IMR-90 (cell line): ENCODE measurements at regions not wholly inside any gene's neighbourhood (a gene's known extent, or its start where the extent isn't known, plus 50 kb on each side); places are given as distances from the start of the nearest gene placed in this dataset.

Experiments used
- ATAC-seq: fragments of 200-7000 bp; cut with Tn5 transposase; 2 replicates; pipeline ENCODE4 v1.9.1; 2020; ENCODE audit warnings: low read depth, mild to moderate bottlenecking, moderate library complexity
- BruUV-seq: library from RNA; stranded (reverse); fragments of 400-500 nt; replicated peaks from 2 replicates; lab custom pipeline; 2021; lab: Mats Ljungman, UMichigan
- CTCF ChIA-PET: fragments of 300-600 bp; formaldehyde crosslinking; extraction: SDS; loops from one replicate; lab custom pipeline; 2021; ENCODE audit warnings: antibody characterized with exemption; lab: Yijun Ruan, JAX
- POLR2A ChIA-PET: fragments of 300-600 bp; sonication (Branson Sonifier 250); formaldehyde crosslinking; loops from one replicate; lab custom pipeline; 2022; ENCODE audit warnings: antibody characterized with exemption; ENCODE audit not compliant: unreplicated experiment; lab: Charles Lee
- DNase-seq: peaks from one replicate; pipeline ENCODE4 v3.0.0; 2013
- H2AFZ ChIP-seq: replicated peaks from 2 replicates; pipeline ENCODE3; 2013; ENCODE audit warnings: low read length, mild to moderate bottlenecking; ENCODE audit not compliant: poor library complexity
- H2AK5ac ChIP-seq: 2 replicates; pipeline ENCODE4 v1.6.1; 2013; ENCODE audit warnings: low read depth, low read length, inconsistent platforms
- H2AK9ac ChIP-seq: replicated peaks from 2 replicates; pipeline ENCODE3; 2013; ENCODE audit warnings: mild to moderate bottlenecking, low read depth, low read length, moderate library complexity; ENCODE audit not compliant: poor library complexity
- H2BK120ac ChIP-seq: 2 replicates; pipeline ENCODE4 v1.6.1; 2013; ENCODE audit warnings: low read depth, low read length, inconsistent platforms
- H2BK15ac ChIP-seq: 3 replicates; pipeline ENCODE4 v1.6.1; 2013; ENCODE audit warnings: low read depth, low read length, inconsistent platforms
- H2BK20ac ChIP-seq: 2 replicates; pipeline ENCODE4 v1.6.1; 2013; ENCODE audit warnings: low read depth, mild to moderate bottlenecking, inconsistent platforms, low read length, moderate library complexity
- H2BK5ac ChIP-seq: 2 replicates; pipeline ENCODE4 v1.6.1; 2013; ENCODE audit warnings: mild to moderate bottlenecking, low read depth, low read length, inconsistent platforms; ENCODE audit not compliant: poor library complexity, severe bottlenecking
- H3K14ac ChIP-seq: replicated peaks from 2 replicates; pipeline ENCODE4 v1.6.1; 2013; ENCODE audit warnings: low read depth, low read length, inconsistent platforms
- H3K18ac ChIP-seq: 2 replicates; pipeline ENCODE4 v1.6.1; 2013; ENCODE audit warnings: low read depth, low read length, control low read depth
- H3K23ac ChIP-seq: 2 replicates; pipeline ENCODE4 v1.6.1; 2013; ENCODE audit warnings: low read depth, low read length, inconsistent platforms
- H3K27ac ChIP-seq: 2 replicates; pipeline ENCODE4 v1.5.1; 2013; ENCODE audit warnings: mild to moderate bottlenecking, control low read depth, low read length; ENCODE audit not compliant: insufficient read depth
- H3K27me3 ChIP-seq: 2 replicates; pipeline ENCODE4 v1.6.1; 2013; ENCODE audit warnings: low read length; ENCODE audit not compliant: control insufficient read depth, insufficient read depth
- H3K36me3 ChIP-seq: 2 replicates; pipeline ENCODE4 v1.6.1; 2013; ENCODE audit warnings: low read length, mixed read lengths; ENCODE audit not compliant: control insufficient read depth, insufficient read depth
- H3K4ac ChIP-seq: 2 replicates; pipeline ENCODE4 v1.6.1; 2013; ENCODE audit warnings: low read depth, low read length, inconsistent platforms
- H3K4me1 ChIP-seq: 2 replicates; pipeline ENCODE4 v1.6.1; 2013; ENCODE audit warnings: low read length, mixed read lengths; ENCODE audit not compliant: control insufficient read depth, insufficient read depth
- H3K4me2 ChIP-seq: 2 replicates; pipeline ENCODE4 v1.6.1; 2013; ENCODE audit warnings: low read depth, mild to moderate bottlenecking, control low read depth, low read length, moderate library complexity
- H3K4me3 ChIP-seq: 2 replicates; pipeline ENCODE4 v1.5.1; 2013; ENCODE audit warnings: low read depth, mild to moderate bottlenecking, control low read depth, low read length, moderate library complexity; ENCODE audit not compliant: insufficient read depth
- H3K56ac ChIP-seq: 2 replicates; pipeline ENCODE4 v1.6.1; 2013; ENCODE audit warnings: low read length, inconsistent platforms; ENCODE audit not compliant: insufficient read depth; ENCODE audit errors: extremely low read depth
- H3K79me1 ChIP-seq, 2 experiments: 2 replicates each; pipeline ENCODE4 v1.6.1; 2013; ENCODE audit warnings: low read length in 2 of 2, inconsistent platforms in 1 of 2, low read depth in 1 of 2
- H3K9ac ChIP-seq: 2 replicates; pipeline ENCODE4 v1.6.1; 2013; ENCODE audit warnings: low read depth, low read length, control low read depth
- H3K9me1 ChIP-seq: 2 replicates; pipeline ENCODE4 v1.6.1; 2013; ENCODE audit warnings: low read length, inconsistent platforms; ENCODE audit not compliant: insufficient read depth
- H3K9me3 ChIP-seq: 2 replicates; pipeline ENCODE4 v1.6.1; 2013; ENCODE audit warnings: low read length; ENCODE audit not compliant: control insufficient read depth, insufficient read depth
- H4K20me1 ChIP-seq: 2 replicates; pipeline ENCODE4 v1.6.1; 2013; ENCODE audit warnings: low read length, inconsistent platforms; ENCODE audit not compliant: insufficient read depth
- H4K5ac ChIP-seq: 2 replicates; pipeline ENCODE4 v1.6.1; 2013; ENCODE audit warnings: mild to moderate bottlenecking, low read depth, low read length, control low read depth
- H4K8ac ChIP-seq, 2 experiments: 2 replicates each; pipeline ENCODE4 v1.6.1; 2013; ENCODE audit warnings: low read depth in 2 of 2, low read length in 2 of 2, control low read depth in 1 of 2, inconsistent platforms in 1 of 2
- H4K91ac ChIP-seq: 2 replicates; pipeline ENCODE4 v1.6.1; 2013; ENCODE audit warnings: low read depth, low read length, inconsistent platforms; ENCODE audit not compliant: insufficient read depth
- CEBPB ChIP-seq: IDR thresholded peaks from 2 replicates; pipeline ENCODE4 v1.6.1; 2012; ENCODE audit warnings: low read depth, low read length, improper control_type of control experiment
- FOS ChIP-seq: fragments of 150-350 bp; IDR thresholded peaks from 2 replicates; pipeline ENCODE4 v1.6.1; 2016; ENCODE audit warnings: low read depth, low read length
- NFE2L2 ChIP-seq: fragments of 150-350 bp; IDR thresholded peaks from 2 replicates; pipeline ENCODE4 v1.6.1; 2016; ENCODE audit warnings: low read depth, mild to moderate bottlenecking, low read length
- POLR2A ChIP-seq: IDR thresholded peaks from 2 replicates; pipeline ENCODE4 v1.6.1; 2012; ENCODE audit warnings: mild to moderate bottlenecking, low read depth, low read length
- RCOR1 ChIP-seq: IDR thresholded peaks from 2 replicates; pipeline ENCODE4 v1.6.1; 2012; ENCODE audit warnings: mild to moderate bottlenecking, low read length, improper control_type of control experiment; ENCODE audit not compliant: insufficient replicate concordance
- WGBS, 2 experiments: methylation state at CpG; one replicate each; pipeline versions ENCODE4 v1.1.5 to v1.1.7; 2013; ENCODE audit warnings: missing lambda C conversion rate in 2 of 2; ENCODE audit not compliant: insufficient read length in 1 of 2; ENCODE audit errors: extremely low coverage in 2 of 2; 5-methylcytosine and 5-hydroxymethylcytosine counted together
- dilution Hi-C: fragments of 300-500 bp; cut with HindIII; formaldehyde crosslinking; loops from one replicate; pipeline ENCODE4 v1.14.3; 2018; ENCODE audit warnings: low sequenced_read_pairs; ENCODE audit not compliant: unreplicated experiment
- in situ Hi-C: fragments of 300-500 bp; cut with MboI; formaldehyde crosslinking; loops from 3 replicates; pipeline ENCODE4 v1.14.3; 2019; ENCODE audit warnings: low sequenced_read_pairs, inconsistent platforms, mixed read lengths
- intact Hi-C: fragments of 100-400 bp; cut with micrococcal nuclease; formaldehyde crosslinking; loops from 2 replicates; pipeline ENCODE4 v1.10.0; 2022
- TF ChIP-seq, protein P1 (sequence below): fragments of 150-350 bp; IDR thresholded peaks from 2 replicates; pipeline ENCODE4 v1.6.1; 2016; ENCODE audit warnings: low read depth, mild to moderate bottlenecking, low read length, moderate library complexity, borderline replicate concordance
- TF ChIP-seq, protein P2 (sequence below): conservative IDR thresholded peaks from 2 replicates; pipeline ENCODE4 v1.5.1; 2012; ENCODE audit warnings: mild to moderate bottlenecking, low read depth, low read length, improper control_type of control experiment

DNA sequence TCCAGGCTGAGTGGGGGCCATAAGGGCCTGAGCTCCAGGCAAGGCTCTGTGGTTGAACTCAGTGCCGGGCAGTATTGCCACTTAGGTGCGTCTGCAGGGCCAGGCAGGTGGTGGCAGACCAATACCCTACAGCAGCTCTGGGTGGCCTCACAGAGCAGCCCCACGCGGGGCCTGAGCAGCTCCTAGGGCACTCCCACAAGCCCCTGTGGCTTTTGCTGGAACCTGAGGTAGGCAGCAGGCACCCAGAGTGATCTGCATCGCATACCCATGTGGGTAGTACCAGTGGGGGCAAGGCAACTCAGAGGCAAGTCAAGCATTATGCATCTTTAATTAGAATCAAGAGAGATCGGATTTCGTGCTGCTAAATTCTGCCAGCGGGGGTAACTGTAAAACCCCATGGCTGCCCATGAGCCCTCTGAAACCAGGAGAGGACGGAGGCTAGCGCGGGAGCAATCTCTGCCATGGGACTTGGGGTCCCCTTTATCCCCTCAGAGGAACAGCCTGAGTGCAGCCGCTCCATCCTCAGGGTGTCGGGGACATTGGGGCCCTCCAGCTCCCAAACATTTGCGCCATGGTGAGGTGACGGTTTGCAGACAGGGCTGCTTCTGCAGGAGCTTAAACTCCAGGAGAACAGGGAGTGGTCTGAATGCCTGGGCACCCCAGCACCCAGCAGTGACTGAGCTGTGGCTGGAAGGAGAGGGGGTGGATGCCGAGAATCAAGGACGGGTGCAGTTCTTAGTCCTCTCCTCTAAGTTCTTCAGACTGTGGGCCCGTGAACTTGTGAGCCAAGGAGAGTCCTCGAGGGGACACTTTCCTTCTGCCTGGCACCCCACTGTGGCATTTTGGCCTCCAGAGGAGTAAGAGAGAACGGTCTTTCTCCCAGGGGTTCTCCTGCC is 62.4 kb upstream of the PCSK6 start:
- Histone ChIP-seq H3K4ac (no peak overlapping the region), H3K79me1 (no peaks in the 10 kb centered on the region), H3K56ac (no peak overlapping the region), H3K9ac (no peak overlapping the region), H4K5ac (no peak overlapping the region), H3K9me1 (no peaks in the 10 kb centered on the region), H4K8ac (no peak overlapping the region), H3K4me1 (peaks cover 10% of the 10 kb centered on the region), H2AK9ac (no peak overlapping the region), H2BK20ac (no peak overlapping the region), H3K18ac (no peak overlapping the region), H3K9me3 (no peaks in the 10 kb centered on the region; the same call in 1 of the 2 replicates), H3K4me3 (no peak overlapping the region), H3K4me2 (no peak overlapping the region), H4K91ac (no peak overlapping the region), H2BK120ac (no peak overlapping the region), H3K23ac (no peak overlapping the region), H2BK15ac (no peak overlapping the region), H2BK5ac (no peak overlapping the region), H3K27me3 (peaks cover 23% of the 10 kb centered on the region), H3K27ac (no peak overlapping the region), H2AFZ (no peak overlapping the region), H3K14ac (no peak overlapping the region), H2AK5ac (no peak overlapping the region), H3K36me3 (no peaks in the 10 kb centered on the region), H4K20me1 (no peaks in the 10 kb centered on the region)
- ChIA-PET POLR2A (no interaction called here), CTCF (no interaction called here)
- TF ChIP-seq POLR2A (no peak), FOS (no peak), CEBPB (no peak), RCOR1 (no peak), NFE2L2 (no peak)
- TF ChIP-seq, protein P1, sequence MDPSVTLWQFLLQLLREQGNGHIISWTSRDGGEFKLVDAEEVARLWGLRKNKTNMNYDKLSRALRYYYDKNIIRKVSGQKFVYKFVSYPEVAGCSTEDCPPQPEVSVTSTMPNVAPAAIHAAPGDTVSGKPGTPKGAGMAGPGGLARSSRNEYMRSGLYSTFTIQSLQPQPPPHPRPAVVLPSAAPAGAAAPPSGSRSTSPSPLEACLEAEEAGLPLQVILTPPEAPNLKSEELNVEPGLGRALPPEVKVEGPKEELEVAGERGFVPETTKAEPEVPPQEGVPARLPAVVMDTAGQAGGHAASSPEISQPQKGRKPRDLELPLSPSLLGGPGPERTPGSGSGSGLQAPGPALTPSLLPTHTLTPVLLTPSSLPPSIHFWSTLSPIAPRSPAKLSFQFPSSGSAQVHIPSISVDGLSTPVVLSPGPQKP, result no peak
- TF ChIP-seq, protein P2, sequence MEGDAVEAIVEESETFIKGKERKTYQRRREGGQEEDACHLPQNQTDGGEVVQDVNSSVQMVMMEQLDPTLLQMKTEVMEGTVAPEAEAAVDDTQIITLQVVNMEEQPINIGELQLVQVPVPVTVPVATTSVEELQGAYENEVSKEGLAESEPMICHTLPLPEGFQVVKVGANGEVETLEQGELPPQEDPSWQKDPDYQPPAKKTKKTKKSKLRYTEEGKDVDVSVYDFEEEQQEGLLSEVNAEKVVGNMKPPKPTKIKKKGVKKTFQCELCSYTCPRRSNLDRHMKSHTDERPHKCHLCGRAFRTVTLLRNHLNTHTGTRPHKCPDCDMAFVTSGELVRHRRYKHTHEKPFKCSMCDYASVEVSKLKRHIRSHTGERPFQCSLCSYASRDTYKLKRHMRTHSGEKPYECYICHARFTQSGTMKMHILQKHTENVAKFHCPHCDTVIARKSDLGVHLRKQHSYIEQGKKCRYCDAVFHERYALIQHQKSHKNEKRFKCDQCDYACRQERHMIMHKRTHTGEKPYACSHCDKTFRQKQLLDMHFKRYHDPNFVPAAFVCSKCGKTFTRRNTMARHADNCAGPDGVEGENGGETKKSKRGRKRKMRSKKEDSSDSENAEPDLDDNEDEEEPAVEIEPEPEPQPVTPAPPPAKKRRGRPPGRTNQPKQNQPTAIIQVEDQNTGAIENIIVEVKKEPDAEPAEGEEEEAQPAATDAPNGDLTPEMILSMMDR, result no peak
- ATAC-seq (no peak), DNase-seq (no peak)
- 67% methylated on average over 6 of the region's 20 CpGs; no CpG with 5 or more reads in 1 of the 2 experiments for WGBS, 2 experiments
- intact Hi-C loops (no loop called here), dilution Hi-C loops (no loop called here), in situ Hi-C loops (no loop called here)
- no TSS peak for BruUV-seq
